ENCODE measurements at regions not wholly inside any gene's neighbourhood (a gene's known extent, or its start where the extent isn't known, plus 50 kb on each side); places are given as distances from the start of the nearest gene placed in this dataset.
"Not testable (repeated sequence)": the region's sequence is repeated elsewhere in the genome, so short reads cannot be mapped to it uniquely, and the experiment has no call there.

DNA sequence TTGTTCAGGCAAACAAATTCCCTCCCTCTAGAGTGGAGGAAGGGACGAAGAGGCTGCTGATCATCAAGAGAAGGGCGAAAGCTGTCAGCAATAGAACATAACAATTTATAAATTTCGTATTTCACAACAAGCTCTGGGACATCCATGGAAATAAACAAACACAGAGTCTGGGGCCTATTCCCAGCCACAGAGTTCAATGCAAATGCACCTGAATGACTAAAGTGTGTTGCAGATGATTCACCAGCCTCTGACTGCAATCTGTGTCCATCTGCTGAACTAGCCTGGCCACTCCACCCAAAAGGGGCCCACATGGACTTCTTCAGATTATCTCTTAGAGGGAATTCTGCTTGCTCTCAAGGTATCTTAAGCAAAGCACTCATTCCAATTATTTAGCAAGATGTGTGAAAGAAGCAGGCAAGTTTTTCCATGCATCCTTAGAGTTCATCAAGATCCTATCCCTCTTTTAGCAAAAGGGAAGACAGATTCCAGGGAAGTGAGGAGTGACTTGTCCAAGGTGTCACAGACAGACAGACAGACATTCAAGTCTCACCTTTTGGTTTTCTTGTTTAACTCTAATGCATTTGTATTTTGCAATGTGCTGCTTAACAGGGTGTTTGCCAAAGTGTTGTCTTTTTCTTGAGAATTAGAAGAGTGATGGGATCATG is 307.8 kb upstream of the PAPPA start:
- DNase-seq, result no peak

DNA sequence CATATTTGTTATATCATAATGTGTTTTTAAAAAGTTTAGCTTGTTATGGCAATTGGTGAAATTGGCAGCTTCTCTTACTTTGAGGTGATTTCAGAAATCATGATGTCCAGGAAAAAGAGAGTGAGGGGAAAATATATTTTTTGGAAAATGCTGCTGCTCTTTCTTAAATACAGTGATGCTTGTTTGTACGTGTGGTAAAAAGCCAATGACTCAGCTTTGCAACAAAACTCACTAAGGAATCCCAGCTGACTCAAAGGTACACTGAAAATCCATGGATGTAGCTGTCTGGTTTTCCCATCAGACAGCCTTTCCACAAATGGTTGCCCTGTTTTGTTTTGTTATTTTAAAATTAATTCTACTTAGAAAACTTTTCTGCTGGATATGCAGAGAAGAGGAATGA is 306.4 kb upstream of the PAPPA start:
- DNase-seq, result no peak

DNA sequence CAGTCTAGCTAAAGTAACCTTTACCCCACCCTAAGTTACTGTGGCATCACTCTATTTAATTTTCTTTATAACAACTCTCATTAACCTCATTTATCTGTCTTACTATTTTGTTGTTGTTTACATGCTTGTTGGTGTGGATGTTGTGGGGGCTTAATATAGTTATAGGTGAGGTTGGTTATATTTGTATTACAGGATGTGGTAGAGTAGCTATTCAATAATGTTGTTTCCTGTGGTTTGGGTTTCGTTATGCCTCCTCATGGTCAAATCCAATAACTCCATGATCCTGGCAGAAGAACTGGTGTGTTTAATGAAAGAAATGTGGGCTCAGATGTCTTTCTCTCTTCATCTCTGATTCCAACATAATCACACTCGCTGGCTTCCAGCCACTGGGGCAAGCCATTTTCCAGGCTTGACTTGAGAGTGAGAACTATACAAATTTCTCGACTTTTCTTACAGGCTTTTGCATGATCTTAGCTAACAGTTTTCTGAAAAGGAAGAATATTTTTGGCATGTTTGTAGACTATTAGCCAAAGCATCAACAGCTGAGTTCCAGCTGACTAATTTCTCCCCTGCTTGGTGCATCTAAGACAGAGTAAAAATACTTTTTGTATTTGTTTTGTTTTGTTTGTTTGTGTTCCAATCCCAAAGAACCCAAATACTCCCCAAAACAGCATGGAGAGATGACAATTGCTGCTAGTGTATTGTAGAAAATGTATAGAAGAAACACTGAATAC is 303.7 kb upstream of the PAPPA start:
- DNase-seq, result no peak

DNA sequence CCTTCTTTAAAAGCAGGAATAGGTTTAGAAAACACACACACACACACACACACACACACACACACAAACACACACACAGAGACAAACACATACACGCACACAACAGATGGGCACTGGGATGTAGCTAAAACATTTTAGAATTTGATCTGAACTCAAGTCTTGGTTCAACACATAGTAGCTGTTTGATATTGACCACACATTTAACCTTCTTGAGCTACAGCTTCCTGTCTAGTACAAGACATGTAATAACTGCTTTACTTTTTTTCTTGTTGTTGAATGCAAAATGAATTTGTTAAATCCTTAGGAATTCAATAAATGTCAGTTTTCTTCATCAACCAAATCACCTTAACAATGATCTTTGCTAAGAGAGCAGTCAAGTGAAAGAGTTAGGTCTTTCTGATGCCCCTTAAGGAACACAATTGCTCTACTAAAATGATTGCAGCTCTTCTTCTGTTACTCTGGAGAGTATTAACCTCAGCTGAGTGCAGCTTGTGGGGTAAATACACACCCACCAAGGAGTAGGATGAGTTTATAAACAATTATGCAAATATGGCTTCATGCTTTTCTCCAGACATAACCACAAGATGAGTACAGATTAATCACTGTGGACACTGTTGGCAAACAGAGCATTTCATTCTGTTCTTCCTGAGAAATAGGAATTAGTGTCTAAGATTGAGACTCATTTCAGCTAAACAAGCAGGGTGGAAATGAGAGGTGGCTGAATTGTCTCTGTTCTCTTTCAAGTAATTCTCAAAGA is 302.9 kb upstream of the PAPPA start:
- DNase-seq, result no peak

DNA sequence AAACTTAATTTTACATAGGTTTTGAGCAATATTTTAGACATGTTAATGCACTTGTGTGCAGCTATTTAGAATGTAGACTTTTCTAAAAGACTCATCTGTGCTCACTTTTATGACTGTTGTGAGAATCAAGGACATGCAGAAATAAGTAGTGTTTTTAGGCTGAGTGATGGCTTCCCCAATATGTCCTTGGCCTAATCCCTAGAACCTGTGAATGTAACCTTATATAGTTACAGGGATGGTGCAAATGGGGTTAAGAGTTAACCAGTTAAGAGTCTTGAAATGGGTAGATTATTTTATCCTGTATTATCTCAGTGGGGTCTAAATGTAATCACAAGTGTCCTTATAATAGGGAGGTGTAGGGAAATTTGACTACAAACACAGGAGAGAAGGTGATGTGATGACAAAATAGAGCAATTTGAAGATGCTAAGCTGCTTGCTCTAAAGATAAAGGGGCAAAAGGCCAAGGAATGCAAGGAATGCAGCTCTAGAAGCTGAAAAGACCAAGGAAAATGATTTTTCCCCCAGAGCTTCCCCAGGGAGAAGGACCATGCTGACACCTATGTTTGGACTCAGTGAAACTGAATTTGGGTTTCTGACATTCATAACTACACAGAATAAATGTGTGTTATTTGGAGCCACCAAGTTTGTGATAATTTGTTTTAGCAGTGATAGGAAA is 298.0 kb upstream of the PAPPA start:
- no peak for DNase-seq

DNA sequence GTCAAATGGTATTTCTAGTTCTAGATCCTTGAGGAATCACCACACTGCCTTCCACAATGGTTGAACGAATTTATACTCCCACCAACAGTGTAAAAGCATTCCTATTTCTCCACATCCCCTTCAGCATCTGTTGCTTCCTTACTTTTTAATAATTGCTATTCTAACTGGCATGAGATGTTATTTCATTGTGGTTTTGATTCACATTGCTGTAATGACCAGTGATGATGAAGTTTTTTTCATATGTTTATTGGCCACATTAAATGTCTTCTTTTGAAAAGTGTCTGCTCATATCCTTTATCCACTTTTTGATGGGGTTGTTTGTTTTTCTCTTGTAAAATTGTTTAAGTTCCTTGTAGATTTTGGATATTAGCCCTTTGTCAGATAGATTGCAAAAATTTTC is 295.2 kb upstream of the PAPPA start:
- not testable (repeated sequence) for DNase-seq

DNA sequence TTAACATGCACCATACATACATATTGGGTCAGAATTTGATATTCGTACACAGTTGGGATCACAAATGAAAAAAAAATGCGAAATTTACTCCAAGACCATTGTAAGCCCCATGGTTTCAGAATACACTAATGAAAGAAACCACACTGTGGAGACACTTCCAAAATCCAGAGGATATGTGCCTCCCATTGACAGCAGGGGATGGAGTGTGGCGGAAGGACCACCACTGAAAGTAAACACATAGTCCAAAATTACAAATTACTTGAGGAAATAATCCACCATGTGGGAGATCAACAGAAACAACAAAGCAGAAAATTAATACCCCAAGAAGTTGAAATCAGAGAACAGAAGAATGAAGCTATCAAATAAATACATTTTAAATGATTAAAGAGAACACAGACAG is 291.6 kb upstream of the PAPPA start:
- no peak for DNase-seq

DNA sequence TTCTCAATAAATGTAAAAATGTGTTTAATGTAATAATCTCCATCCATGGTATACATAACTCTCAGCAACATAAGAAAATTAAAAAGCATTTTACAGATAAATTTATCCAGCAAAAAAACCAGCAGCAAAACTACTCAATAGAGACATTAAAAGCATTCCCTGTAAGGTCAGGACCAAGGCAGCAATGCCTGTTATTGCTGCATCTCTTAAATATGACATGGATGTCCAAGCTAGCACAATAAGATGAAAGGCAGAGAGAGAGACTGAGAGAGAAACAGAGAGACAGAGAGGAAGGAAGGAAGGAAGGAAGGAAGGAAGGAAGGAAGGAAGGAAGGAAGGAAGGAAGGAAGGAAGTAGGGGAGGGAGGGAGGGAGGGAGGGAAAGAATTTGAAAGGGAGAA is 289.0 kb upstream of the PAPPA start:
- no peak for DNase-seq

DNA sequence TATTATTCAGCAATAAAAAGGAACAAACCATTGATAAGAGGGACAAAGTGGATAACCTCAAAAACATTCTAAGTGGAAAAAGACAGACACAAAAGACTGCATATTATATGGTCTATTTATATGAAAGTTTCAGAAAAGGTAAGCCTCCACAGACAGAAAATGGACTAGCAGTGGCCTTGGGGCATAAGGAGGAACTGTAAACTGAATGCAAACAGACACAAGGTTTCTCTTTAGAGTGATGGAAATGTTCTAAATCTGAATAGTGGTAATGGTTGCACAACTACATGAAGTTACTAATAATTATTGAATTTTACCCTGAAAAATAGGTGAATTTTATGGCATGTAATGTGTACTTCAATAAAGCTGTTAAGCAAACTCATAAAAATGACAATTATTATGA is 286.3 kb upstream of the PAPPA start:
- DNase-seq, result no peak

DNA sequence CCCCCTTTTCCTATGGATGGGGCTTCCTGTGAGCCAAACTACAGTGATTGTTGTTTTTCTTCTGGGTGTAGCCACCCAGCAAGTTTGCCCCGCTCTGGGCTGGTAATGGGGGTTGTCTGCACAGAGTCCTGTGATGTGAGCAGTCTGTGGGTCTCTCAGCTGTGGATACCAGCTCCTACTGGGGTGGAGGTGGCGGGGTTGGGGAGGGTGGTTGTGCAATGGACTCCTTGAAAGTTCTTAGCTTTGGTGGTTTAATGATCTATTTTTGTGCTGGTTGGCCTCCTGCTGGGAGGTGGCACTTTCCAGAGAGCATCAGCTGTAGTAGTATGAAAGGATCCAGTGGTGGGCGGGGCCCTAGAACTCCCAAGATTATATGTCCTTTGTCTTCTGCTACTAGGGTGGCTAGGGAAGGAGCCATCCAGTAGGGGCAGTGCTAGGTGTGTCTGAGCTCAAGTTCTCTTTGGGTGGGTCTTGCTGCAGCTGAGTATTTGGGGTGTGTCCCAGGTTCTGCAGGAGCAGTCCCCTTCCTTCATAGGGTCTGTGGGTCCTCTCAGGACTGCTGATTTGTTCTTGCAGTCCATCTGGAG is 275.6 kb upstream of the PAPPA start:
- no peak for DNase-seq

DNA sequence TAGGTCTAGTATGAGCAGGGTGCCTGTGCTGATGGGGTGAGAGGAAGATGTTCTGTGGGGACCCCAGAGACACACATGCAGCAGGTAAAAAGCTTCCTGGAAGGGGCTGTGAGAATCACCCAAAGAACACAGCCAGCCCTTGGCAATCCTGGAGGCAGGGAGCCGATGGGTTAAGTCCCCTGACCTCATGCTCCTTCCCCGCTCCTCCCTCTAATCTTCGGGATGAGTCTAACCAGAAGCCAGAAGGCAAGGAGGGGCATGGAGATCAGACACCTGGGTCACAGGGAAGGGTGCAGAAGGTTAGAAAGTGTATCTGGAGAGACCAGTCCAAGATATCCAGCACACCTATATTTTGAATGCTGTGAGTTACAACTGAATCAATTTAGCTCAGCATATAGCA is 274.1 kb upstream of the PAPPA start:
- DNase-seq, result no peak

DNA sequence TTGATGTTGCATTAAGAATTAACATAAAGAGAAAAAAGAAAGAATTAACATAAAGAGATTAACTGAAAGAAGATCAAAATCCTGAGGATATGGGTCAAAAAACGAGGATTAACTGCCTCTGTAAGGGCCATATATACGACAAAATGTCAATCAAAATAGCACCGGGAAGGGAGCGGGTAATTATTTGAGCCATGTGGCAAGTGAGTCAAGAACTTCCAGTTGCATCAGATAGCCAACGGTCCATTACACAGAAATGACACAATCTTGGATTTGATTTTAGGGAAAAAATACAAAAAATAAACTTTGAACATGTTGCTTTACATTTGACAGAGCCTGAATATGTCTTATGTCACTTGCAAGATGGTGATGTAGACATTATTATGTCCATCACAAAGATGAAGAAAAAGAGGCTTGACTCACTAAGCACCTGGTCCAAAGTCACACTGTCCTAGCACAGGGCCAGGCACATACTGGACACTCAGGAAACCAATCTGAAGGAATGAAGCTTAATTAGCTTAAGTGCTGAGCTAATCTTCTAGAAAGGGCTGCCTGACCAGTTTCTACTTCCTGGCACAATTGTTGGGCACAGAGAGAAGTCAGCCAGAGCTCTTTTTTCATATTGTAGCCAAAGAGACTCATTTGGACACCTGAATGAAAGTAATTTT is 273.2 kb upstream of the PAPPA start:
- DNase-seq, result no peak

DNA sequence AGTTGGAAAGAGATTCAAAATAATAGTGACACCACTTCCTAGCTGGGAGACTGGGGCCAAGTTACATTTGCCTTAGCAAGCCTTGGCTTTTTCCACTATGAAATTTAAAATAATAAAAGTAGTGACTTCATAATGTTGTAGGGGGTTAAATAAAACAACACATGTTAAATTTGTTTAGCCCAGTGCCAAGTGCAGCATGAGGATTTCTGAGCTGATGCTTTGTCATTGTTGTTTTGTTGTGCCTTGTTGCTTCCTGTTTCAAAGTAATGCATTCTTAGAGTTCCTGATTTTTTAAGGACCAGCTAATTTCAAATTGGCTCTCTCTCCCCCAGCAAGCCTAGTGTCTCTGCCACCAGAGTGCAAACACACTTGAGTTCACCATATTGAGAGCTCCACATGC is 270.7 kb upstream of the PAPPA start:
- DNase-seq, result no peak

DNA sequence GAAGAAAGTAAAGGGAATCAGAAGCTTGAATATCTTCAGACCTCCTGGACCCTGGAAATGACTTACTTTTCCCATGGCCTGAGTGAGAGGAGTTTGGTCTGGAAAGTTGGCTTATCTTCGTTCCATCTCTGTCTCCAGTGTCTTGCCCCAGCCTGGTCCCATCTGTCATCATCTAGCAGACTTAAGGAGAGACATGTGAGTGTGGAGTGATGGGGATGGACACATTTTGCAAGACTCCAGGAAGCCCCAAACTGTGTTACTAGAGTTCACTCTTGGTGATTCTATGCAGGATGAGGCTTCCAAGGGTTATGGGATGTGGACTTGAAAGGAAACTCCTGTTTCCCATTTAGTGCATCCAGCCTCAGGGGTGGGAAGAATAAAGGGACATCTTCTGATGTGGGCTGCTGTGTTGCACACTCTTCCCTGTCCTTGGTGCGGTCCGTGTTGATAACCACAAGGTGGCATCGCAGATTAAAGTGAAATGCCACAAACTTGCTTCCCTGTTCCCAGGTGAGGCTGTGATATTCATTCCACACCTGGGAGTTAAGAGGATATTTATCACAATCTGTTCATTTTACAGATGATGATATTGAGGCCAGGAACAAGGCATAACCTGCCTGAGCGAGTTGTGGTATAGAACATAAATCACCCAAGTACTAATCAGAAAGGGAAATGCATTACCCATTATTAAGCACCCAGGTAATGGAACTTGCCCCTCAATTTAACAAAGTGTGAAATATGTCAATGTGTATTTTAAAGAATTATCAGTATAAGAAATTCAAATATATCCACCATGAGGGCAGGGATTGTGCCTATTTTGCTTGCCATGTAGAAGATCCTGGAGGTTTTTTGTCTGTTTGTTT is 269.9 kb upstream of the PAPPA start:
- DNase-seq, result no peak

DNA sequence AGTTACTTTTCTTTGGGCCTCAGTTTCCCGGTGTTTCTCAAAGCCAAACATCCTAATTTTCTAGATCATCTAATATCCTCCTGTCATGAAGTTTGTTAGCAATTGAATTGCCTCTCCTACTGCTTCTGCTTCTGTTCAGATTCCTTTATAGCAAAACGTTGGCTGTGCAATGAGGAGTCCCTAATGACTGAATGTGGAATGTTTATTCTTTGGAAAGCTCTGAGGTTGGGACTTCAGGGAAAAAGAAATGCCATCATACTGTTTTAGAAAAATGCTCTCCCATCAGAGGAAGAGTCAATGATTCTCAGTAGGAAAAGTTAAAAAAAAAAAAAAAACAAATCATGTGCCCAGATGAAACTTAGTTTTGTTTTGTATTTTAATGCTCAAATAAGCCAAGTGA is 268.7 kb upstream of the PAPPA start:
- no peak for DNase-seq

DNA sequence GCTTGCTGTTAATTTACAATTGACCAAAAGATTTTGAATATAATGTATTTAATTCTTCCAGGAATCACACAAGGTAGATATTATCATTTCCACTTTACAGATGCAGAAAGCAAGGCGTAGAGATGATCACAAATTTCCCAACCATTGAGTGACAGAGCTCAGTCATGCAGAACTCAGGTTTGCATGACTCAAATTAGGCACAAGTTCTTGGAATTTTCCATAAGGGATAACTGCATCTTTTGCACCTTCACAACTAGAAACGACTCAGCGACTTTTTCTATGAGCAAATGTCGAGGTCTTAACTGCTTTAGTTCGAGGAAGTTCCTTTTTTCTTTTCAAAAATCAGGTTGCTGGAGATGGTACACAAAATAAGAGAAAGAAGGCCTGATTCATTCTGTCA is 265.5 kb upstream of the PAPPA start:
- no peak for DNase-seq

DNA sequence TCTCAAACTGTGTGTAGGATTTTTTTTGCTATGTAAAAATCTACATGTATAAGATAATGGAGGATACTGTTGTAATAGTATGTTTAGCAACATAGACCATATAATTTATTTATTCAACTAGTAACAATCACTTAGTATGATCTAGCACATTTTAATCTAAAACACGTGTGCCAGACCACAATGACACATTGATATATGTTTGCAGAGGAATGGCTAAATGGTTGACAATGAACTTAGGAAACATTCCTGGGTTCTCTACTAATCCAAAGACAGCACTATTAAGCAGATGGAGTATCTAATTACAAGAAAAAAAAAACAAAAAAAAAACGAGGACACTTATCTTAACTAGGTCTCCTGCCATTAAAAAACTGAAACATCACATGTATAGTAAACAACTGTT is 261.7 kb upstream of the PAPPA start:
- no peak for DNase-seq

DNA sequence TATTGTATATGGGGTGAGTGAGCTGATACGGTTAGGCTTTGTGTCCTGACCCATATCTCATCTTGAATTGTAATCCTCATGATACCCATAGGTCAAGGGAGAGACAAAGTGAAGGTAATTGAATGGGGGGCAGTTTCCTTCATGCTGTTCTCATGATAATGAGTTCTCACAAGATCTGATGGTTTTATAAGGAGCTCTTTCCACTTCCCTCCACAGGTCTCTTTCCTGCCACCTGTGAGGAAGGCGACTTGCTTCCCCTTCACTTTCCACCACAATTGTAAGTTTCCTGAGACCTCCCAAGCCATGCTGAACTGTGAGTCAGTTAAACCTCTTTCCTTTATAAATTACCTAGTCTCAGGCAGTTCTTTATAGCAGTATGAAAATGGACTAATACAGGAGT is 255.1 kb upstream of the PAPPA start:
- DNase-seq, result not testable (repeated sequence)

DNA sequence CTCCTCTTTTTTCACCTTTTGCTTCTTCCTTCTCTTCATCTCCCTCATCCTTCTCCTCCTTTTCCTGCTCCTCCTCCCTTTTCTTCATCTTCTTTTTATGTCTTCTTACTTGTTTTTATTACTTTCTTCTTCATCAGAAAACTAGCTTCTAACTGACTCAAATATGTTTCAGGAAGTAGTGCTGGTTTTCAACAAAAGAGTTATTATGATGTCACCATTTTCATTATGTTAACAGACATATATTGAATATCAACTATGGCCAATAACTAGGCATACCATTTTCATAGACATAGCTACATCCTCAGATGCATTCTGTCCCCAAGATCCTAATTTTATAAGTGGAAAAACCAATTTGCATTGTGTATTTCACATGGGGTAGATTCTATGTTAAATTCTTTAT is 252.9 kb upstream of the PAPPA start:
- no peak for DNase-seq

DNA sequence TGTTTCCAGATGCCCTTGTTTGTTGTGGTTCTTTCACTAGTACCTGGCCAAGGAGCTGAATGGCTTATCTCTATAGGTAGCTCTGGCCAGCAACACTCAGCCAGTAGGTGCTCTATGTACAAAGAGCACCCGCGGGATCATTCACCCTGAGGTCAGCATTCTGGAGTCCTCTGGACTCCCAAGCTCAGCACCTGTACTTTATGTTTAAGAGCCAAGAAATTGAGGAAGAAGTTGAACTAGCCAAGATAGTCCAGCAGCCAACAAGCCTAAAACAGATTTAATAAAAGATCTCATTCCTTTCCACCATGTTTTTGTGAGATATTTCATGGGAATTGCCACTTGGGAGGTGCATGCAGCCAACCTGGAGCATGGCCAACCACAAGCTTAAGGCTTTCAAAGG is 242.6 kb upstream of the PAPPA start:
- no peak for DNase-seq

DNA sequence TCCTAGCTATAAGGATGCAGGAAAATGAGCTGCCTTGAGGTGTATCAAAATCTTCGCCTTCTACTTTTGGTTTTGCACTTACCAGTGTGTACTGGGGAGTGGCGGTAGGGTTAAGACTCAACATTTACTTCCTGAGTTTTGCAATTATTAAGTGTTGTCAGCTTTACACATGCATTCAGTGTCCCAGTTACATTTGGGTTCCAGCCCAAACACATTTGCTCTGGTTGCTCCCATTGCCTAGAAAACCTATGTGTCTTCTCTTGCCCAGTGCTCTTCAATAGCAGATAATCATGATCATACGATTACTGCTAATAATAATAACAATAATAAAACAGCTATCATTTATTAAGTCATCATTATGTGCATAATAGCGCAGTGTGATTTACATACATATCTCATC is 241.5 kb upstream of the PAPPA start:
- no peak for DNase-seq

DNA sequence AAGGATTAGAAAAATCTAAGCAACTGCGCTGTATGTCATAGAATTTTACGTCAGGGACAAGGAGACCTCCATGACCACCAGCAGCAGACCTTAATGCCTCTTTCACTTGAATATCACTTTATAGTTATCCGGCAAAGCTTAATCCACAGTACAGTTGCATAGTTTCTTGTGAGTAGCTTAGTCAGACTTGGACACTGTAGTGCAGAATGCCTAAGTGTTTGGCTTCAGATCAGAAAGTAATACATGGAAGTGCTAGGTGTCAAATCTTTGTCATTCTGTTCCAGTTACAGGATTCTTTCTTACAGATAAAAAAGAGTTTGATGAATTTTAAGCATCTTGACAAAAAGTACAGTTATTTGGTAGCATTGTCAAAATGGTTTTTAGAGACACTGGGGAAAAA is 239.9 kb upstream of the PAPPA start:
- no peak for DNase-seq

Data from activated CD4-positive, alpha-beta T cell treated with anti-CD3 and anti-CD28 coated beads, Interleukin-2, amount 50 U/mL, for 48 hours (primary cell).